DOHH2 (cell line): ENCODE measurements at regions not wholly inside any gene's neighbourhood (a gene's known extent, or its start where the extent isn't known, plus 50 kb on each side); places are given as distances from the start of the nearest gene placed in this dataset.

Source experiments
- EZH2phosphoT487 ChIP-seq: fragments of 200-600 bp; sonication (generic); IDR thresholded peaks from 2 replicates; pipeline ENCODE4 v1.6.1; 2017; ENCODE audit warnings: borderline replicate concordance, mild to moderate bottlenecking, antibody characterized with exemption, low read length, moderate library complexity, mixed read lengths
- TF ChIP-seq, protein P1 (sequence below): fragments of 200-600 bp; sonication (generic); IDR thresholded peaks from one replicate; pipeline ENCODE4 v1.5.1; 2014; ENCODE audit warnings: antibody characterized with exemption, mild to moderate bottlenecking, low read depth, low read length; ENCODE audit not compliant: poor library complexity, severe bottlenecking

GRCh38 chr20:1774479-1774878 lies 116.9 kb upstream of the SIRPG start:
- TF ChIP-seq, protein P1, sequence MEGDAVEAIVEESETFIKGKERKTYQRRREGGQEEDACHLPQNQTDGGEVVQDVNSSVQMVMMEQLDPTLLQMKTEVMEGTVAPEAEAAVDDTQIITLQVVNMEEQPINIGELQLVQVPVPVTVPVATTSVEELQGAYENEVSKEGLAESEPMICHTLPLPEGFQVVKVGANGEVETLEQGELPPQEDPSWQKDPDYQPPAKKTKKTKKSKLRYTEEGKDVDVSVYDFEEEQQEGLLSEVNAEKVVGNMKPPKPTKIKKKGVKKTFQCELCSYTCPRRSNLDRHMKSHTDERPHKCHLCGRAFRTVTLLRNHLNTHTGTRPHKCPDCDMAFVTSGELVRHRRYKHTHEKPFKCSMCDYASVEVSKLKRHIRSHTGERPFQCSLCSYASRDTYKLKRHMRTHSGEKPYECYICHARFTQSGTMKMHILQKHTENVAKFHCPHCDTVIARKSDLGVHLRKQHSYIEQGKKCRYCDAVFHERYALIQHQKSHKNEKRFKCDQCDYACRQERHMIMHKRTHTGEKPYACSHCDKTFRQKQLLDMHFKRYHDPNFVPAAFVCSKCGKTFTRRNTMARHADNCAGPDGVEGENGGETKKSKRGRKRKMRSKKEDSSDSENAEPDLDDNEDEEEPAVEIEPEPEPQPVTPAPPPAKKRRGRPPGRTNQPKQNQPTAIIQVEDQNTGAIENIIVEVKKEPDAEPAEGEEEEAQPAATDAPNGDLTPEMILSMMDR, result no peak
- TF ChIP-seq EZH2phosphoT487, result no peak
